ENCODE measurements at regions not wholly inside any gene's neighbourhood (a gene's known extent, or its start where the extent isn't known, plus 50 kb on each side); places are given as distances from the start of the nearest gene placed in this dataset.

DNA sequence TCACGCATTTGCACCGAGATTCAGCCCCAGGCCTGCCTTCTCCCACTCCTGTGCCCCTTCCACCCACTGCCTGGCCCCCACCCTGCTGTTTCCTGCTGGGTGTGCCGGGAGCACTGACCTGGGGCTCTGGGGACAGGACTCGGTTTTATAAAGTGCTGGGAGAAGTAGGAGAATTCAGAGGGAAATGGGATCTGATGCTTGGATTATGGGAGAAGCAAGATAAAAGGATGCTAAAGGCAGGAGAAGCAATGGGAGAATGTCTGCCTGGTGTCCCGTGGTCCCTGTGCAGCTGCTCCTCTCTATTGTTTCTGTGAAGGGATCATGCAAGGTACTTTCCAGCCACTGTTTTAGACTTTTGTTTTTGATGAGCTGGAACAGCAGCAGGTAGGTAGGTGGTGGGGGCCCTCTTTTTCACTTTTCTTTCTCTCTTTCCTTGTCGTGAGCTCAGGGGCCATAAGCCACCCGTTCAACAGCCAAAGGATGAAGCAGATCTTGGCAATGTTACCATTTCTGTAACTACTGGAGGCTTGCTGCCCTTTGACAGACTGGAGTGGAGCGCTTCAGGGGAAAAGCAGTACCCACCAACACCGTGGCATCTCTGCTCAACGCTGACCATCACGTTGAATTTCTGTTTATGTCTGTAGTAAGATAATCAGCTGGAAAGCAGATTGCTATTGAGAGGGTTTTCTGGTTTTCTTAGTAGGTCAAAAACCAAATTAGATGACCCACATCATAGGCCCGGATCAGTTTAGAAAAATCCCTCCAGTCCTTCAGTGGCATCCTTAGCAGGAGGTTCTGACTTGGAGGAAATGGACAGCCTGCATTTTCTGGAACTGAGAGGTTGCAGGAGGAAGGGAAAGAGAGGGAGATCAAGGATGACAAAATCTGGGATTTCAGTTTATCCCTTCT is 63.8 kb upstream of the ENPP6 start:
- TF ChIP-seq POLR2A (IDR thresholded peaks at IDR 0.05) = no peak
- TF ChIP-seq, protein P1, sequence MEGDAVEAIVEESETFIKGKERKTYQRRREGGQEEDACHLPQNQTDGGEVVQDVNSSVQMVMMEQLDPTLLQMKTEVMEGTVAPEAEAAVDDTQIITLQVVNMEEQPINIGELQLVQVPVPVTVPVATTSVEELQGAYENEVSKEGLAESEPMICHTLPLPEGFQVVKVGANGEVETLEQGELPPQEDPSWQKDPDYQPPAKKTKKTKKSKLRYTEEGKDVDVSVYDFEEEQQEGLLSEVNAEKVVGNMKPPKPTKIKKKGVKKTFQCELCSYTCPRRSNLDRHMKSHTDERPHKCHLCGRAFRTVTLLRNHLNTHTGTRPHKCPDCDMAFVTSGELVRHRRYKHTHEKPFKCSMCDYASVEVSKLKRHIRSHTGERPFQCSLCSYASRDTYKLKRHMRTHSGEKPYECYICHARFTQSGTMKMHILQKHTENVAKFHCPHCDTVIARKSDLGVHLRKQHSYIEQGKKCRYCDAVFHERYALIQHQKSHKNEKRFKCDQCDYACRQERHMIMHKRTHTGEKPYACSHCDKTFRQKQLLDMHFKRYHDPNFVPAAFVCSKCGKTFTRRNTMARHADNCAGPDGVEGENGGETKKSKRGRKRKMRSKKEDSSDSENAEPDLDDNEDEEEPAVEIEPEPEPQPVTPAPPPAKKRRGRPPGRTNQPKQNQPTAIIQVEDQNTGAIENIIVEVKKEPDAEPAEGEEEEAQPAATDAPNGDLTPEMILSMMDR (IDR thresholded peaks at IDR 0.05) = no peak
- TF ChIP-seq EP300 (IDR thresholded peaks at IDR 0.05) = no peak
- TF ChIP-seq POLR2AphosphoS5 (IDR thresholded peaks at IDR 0.05) = no peak
